ENCODE measurements at regions not wholly inside any gene's neighbourhood (a gene's known extent, or its start where the extent isn't known, plus 50 kb on each side); places are given as distances from the start of the nearest gene placed in this dataset.

- TF ChIP-seq POLR2A (IDR thresholded peaks at IDR 0.05) (no peak), CTCF (IDR thresholded peaks at IDR 0.05) (no peak), POLR2AphosphoS5 (IDR thresholded peaks at IDR 0.05) (no peak)
Measured at GRCh38 chr2:84373391-84373790, 85.7 kb downstream of the SUCLG1 start.

All from breast epithelium (tissue), 3 donors.